K562 (cell line): ENCODE measurements at regions not wholly inside any gene's neighbourhood (a gene's known extent, or its start where the extent isn't known, plus 50 kb on each side); places are given as distances from the start of the nearest gene placed in this dataset.

Source experiments
- ATAC-seq: fragments of 200-7000 bp; cut with Tn5 transposase; 3 replicates; pipeline ENCODE4 v1.9.1; 2020; ENCODE audit warnings: moderate library complexity
- BruUV-seq: library from RNA; stranded (reverse); fragments of 400-500 nt; replicated peaks from 2 replicates; lab custom pipeline; 2021; lab: Mats Ljungman, UMichigan
- CTCF ChIA-PET: fragments of 300-600 bp; formaldehyde crosslinking; extraction: SDS; loops from one replicate; lab custom pipeline; 2021; ENCODE audit warnings: low intra/inter-chr PET ratio; lab: Yijun Ruan, JAX
- POLR2A ChIA-PET: fragments of 300-600, 350-650 bp; sonication (Branson Sonifier 250); formaldehyde crosslinking; extraction: SDS; loops from one replicate; lab custom pipeline; 2021; ENCODE audit warnings: antibody characterized with exemption, inconsistent platforms; lab: Yijun Ruan, JAX
- DNase-seq, 4 experiments: peaks; one replicate each; pipeline versions ENCODE4 v3.0.0 to v3.0.0-alpha.2; 2011 to 2018; ENCODE audit warnings: low spot score in 3 of 4, mixed read lengths in 3 of 4; ENCODE audit errors: extremely low read depth in 1 of 4
- FAIRE-seq: peaks from 2 replicates; lab custom pipeline; 2011; peaks lifted over from hg19 to GRCh38; lab: Jason Lieb, UNC
- H2AFZ ChIP-seq: 2 replicates; pipeline ENCODE4 v1.6.0; 2011; ENCODE audit warnings: low read depth, low read length, control low read depth, inconsistent platforms
- H3K27ac ChIP-seq: fragments of 200-600 bp; 3 replicates; pipeline ENCODE4 v1.8.0; 2011; ENCODE audit warnings: low read depth, mild to moderate bottlenecking, control low read depth, inconsistent platforms, low read length, moderate library complexity, mixed read lengths; ENCODE audit errors: extremely low read depth
- H3K27me3 ChIP-seq, 2 experiments: fragments of 300-600 bp in 1 of 2; 2 replicates in 1 of 2; 3 replicates in 1 of 2; pipeline versions ENCODE4 v1.6.0 to v1.8.0; 2011; ENCODE audit warnings: inconsistent platforms in 2 of 2, low read length in 2 of 2, mild to moderate bottlenecking in 1 of 2, mixed read lengths in 1 of 2, moderate library complexity in 1 of 2; ENCODE audit not compliant: control insufficient read depth in 2 of 2, insufficient read depth in 2 of 2
- H3K36me3 ChIP-seq: fragments of 300-600 bp; 3 replicates; pipeline ENCODE4 v1.8.0; 2011; ENCODE audit warnings: mild to moderate bottlenecking, low read length, inconsistent platforms; ENCODE audit not compliant: control insufficient read depth, insufficient read depth
- H3K4me1 ChIP-seq, 2 experiments: fragments of 200-600 bp in 1 of 2; replicated peaks in 1 of 2; 2 replicates in 1 of 2; 3 replicates in 1 of 2; pipeline versions ENCODE4 v1.5.1 to v1.8.0; 2011; ENCODE audit warnings: inconsistent platforms in 2 of 2, low read length in 2 of 2, mild to moderate bottlenecking in 1 of 2, mixed read lengths in 1 of 2, moderate library complexity in 1 of 2; ENCODE audit not compliant: control insufficient read depth in 2 of 2, insufficient read depth in 2 of 2
- H3K4me2 ChIP-seq: 2 replicates; pipeline ENCODE4 v1.6.1; 2011; ENCODE audit warnings: low read length, control low read depth, inconsistent platforms, mixed read lengths; ENCODE audit not compliant: insufficient read depth
- H3K4me3 ChIP-seq: fragments of 200-600 bp; sonication (generic), shearing (Covaris generic); 2 replicates; pipeline ENCODE4 v1.5.1; 2016; ENCODE audit warnings: control low read depth, inconsistent platforms
- H3K79me2 ChIP-seq: fragments of 200-600 bp; 3 replicates; pipeline ENCODE4 v1.8.0; 2011; ENCODE audit warnings: low read length, inconsistent platforms; ENCODE audit not compliant: control insufficient read depth, insufficient read depth
- H3K9ac ChIP-seq, 2 experiments: 2 replicates each; pipeline versions ENCODE4 v1.6.0 to v1.6.1; 2011; ENCODE audit warnings: low read depth in 2 of 2, low read length in 2 of 2, control low read depth in 1 of 2, inconsistent platforms in 1 of 2, mild to moderate bottlenecking in 1 of 2, mixed read lengths in 1 of 2; ENCODE audit not compliant: insufficient read depth in 1 of 2
- H3K9me1 ChIP-seq: one replicate; pipeline ENCODE4 v1.6.0; 2011; ENCODE audit warnings: inconsistent platforms, mild to moderate bottlenecking, low read length, moderate library complexity; ENCODE audit not compliant: control insufficient read depth, insufficient read depth
- H3K9me3 ChIP-seq: replicated peaks from 2 replicates; pipeline ENCODE4 v1.5.1; 2011; ENCODE audit warnings: low read depth, low read length, inconsistent platforms; ENCODE audit not compliant: control insufficient read depth, insufficient read depth
- H4K20me1 ChIP-seq: replicated peaks from 2 replicates; pipeline ENCODE4 v1.6.1; 2011; ENCODE audit warnings: low read length, inconsistent platforms, mixed read lengths; ENCODE audit not compliant: control insufficient read depth, insufficient read depth
- BRD9 ChIP-seq: fragments of 450-650 bp; IDR thresholded peaks from 2 replicates; pipeline ENCODE4 v1.6.1; 2018; ENCODE audit warnings: low read depth; ENCODE audit not compliant: partially characterized antibody
- MEF2D ChIP-seq: conservative IDR thresholded peaks from 2 replicates; pipeline ENCODE4 v1.6.1; 2016; ENCODE audit warnings: low read depth, missing genetic modification characterization, missing compliant biosample characterization
- MYBL2 ChIP-seq, 2 experiments: fragments of 450-650 bp in 1 of 2; sonication (generic) in 1 of 2; formaldehyde crosslinking in 1 of 2; IDR thresholded peaks; 2 replicates each; pipeline versions ENCODE4 v1.6.1 to v1.8.1; 2017 to 2022; ENCODE audit warnings: borderline replicate concordance in 1 of 2, inconsistent platforms in 1 of 2, low read depth in 1 of 2, mild to moderate bottlenecking in 1 of 2, missing genetic modification reagents in 1 of 2, moderate library complexity in 1 of 2
- NR3C1 ChIP-seq: sonication (generic); formaldehyde crosslinking; IDR thresholded peaks from 2 replicates; pipeline ENCODE4 v1.8.1; 2022; ENCODE audit warnings: missing genetic modification reagents
- PHF8 ChIP-seq: fragments of 200-600 bp; sonication (generic); IDR thresholded peaks from 2 replicates; pipeline ENCODE4 v1.6.1; 2012; ENCODE audit warnings: mixed run types, mild to moderate bottlenecking, inconsistent platforms, low read length, moderate library complexity, borderline replicate concordance
- RBFOX2 ChIP-seq: fragments of 200-400 bp; formaldehyde crosslinking; IDR thresholded peaks from 2 replicates; pipeline ENCODE4 v1.6.1; 2017; ENCODE audit warnings: low read depth, mild to moderate bottlenecking, low read length, moderate library complexity
- TCF7L2 ChIP-seq: fragments of 150-350 bp; IDR thresholded peaks from 2 replicates; pipeline ENCODE4 v1.6.1; 2016; ENCODE audit warnings: low read depth, mild to moderate bottlenecking, low read length, moderate library complexity
- YBX1 ChIP-seq: fragments of 450-650 bp; IDR thresholded peaks from 2 replicates; pipeline ENCODE4 v1.7.1; 2016; ENCODE audit warnings: mild to moderate bottlenecking
- ZNF232 ChIP-seq: sonication (generic); formaldehyde crosslinking; IDR thresholded peaks from 2 replicates; pipeline ENCODE4 v1.8.0; 2022; ENCODE audit warnings: mild to moderate bottlenecking, missing genetic modification reagents
- WGBS: fragments of 100-300 bp; shearing (Covaris generic); methylation state at CpG from one replicate; pipeline ENCODE4 v1.1.6; 2016; ENCODE audit warnings: low coverage, mixed read lengths; ENCODE audit not compliant: insufficient coverage; ENCODE audit errors: missing lambda C conversion rate; 5-methylcytosine and 5-hydroxymethylcytosine counted together
- in situ Hi-C: fragments of 300-500 bp; cut with MboI; formaldehyde crosslinking; loops from 4 replicates; pipeline ENCODE4 v1.15.0; 2018; ENCODE audit warnings: inconsistent platforms, mixed read lengths
- intact Hi-C: fragments of 100-400 bp; cut with micrococcal nuclease; formaldehyde crosslinking; loops from 2 replicates; pipeline ENCODE4 v1.14.2; 2022
- TF ChIP-seq, protein P1 (sequence below): sonication (generic); formaldehyde crosslinking; IDR thresholded peaks from 2 replicates; pipeline ENCODE4 v1.8.0; 2022; ENCODE audit warnings: missing genetic modification reagents, mild to moderate bottlenecking, borderline replicate concordance
- TF ChIP-seq, protein P2 (sequence below): fragments of 450-650 bp; formaldehyde crosslinking; IDR thresholded peaks from 2 replicates; pipeline ENCODE4 v1.4.0; 2022; ENCODE audit warnings: missing genetic modification characterization
- TF ChIP-seq, protein P3 (sequence below): fragments of 200-800 bp; sonication (Bioruptor generic); IDR thresholded peaks from 2 replicates; pipeline ENCODE4 v1.6.1; 2017; ENCODE audit warnings: missing genetic modification characterization, missing compliant biosample characterization

DNA sequence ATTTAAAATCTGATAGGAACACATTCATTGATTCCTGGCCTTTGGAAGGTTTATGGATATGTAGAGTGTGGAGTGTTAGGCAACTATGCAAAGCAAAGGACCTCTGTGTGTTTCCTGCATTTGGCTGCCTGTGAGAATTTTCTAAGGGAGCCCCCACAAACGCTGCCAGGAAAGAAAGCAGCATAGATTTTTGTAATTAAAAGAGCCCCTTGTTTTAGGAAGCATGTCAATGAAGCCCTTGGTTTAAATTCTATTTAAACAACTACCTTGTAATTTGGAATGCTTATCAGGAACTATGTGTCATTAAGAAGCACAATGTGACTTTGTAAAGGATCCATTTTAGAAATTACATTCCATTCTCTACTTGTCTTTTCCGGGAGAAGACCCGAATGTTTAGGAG lies 742.5 kb downstream of the NXPH1 start:
- H3K79me2 ChIP-seq = no peaks in the 10 kb centered on the region
- no peak overlapping the region for H3K4me3 ChIP-seq
- no peaks in the 10 kb centered on the region; the same call in 1 of the 2 replicates for H3K9me3 ChIP-seq
- FAIRE-seq (no peak), ATAC-seq (no peak), DNase-seq (no peak)
- H2AFZ ChIP-seq = no peak overlapping the region
- BruUV-seq = no TSS peak
- no peaks in the 10 kb centered on the region for H4K20me1 ChIP-seq
- intact Hi-C loops = no loop called here
- H3K27ac ChIP-seq = no peak overlapping the region
- in situ Hi-C loops = no loop called here
- no peaks in the 10 kb centered on the region for H3K4me1 ChIP-seq
- H3K9me1 ChIP-seq = no peaks in the 10 kb centered on the region
- WGBS = 0% methylated on average over 3 of the region's 3 CpGs
- no peak overlapping the region for H3K9ac ChIP-seq
- no peaks in the 10 kb centered on the region for H3K36me3 ChIP-seq
- POLR2A ChIA-PET = no interaction called here
- H3K4me2 ChIP-seq = no peak overlapping the region
- CTCF ChIA-PET = no interaction called here
- no peaks in the 10 kb centered on the region for H3K27me3 ChIP-seq
- TF ChIP-seq, protein P1, sequence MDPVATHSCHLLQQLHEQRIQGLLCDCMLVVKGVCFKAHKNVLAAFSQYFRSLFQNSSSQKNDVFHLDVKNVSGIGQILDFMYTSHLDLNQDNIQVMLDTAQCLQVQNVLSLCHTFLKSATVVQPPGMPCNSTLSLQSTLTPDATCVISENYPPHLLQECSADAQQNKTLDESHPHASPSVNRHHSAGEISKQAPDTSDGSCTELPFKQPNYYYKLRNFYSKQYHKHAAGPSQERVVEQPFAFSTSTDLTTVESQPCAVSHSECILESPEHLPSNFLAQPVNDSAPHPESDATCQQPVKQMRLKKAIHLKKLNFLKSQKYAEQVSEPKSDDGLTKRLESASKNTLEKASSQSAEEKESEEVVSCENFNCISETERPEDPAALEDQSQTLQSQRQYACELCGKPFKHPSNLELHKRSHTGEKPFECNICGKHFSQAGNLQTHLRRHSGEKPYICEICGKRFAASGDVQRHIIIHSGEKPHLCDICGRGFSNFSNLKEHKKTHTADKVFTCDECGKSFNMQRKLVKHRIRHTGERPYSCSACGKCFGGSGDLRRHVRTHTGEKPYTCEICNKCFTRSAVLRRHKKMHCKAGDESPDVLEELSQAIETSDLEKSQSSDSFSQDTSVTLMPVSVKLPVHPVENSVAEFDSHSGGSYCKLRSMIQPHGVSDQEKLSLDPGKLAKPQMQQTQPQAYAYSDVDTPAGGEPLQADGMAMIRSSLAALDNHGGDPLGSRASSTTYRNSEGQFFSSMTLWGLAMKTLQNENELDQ = no peak
- no peak for TF ChIP-seq MYBL2 (IDR thresholded peaks at IDR 0.05; ENCODE audit: low read depth)
- TF ChIP-seq MYBL2 (CRISPR knock-in tag; IDR thresholded peaks at IDR 0.05; ENCODE audit: borderline replicate concordance) = no peak
- TF ChIP-seq, protein P2, sequence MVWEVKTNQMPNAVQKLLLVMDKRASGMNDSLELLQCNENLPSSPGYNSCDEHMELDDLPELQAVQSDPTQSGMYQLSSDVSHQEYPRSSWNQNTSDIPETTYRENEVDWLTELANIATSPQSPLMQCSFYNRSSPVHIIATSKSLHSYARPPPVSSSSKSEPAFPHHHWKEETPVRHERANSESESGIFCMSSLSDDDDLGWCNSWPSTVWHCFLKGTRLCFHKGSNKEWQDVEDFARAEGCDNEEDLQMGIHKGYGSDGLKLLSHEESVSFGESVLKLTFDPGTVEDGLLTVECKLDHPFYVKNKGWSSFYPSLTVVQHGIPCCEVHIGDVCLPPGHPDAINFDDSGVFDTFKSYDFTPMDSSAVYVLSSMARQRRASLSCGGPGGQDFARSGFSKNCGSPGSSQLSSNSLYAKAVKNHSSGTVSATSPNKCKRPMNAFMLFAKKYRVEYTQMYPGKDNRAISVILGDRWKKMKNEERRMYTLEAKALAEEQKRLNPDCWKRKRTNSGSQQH (CRISPR knock-in tag) = no peak
- no peak for TF ChIP-seq ZNF232 (CRISPR knock-in tag)
- TF ChIP-seq, protein P3, sequence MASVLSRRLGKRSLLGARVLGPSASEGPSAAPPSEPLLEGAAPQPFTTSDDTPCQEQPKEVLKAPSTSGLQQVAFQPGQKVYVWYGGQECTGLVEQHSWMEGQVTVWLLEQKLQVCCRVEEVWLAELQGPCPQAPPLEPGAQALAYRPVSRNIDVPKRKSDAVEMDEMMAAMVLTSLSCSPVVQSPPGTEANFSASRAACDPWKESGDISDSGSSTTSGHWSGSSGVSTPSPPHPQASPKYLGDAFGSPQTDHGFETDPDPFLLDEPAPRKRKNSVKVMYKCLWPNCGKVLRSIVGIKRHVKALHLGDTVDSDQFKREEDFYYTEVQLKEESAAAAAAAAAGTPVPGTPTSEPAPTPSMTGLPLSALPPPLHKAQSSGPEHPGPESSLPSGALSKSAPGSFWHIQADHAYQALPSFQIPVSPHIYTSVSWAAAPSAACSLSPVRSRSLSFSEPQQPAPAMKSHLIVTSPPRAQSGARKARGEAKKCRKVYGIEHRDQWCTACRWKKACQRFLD = no peak
- no peak for TF ChIP-seq PHF8
- TF ChIP-seq YBX1 = no peak
- no peak for TF ChIP-seq MEF2D (tag)
- TF ChIP-seq BRD9 = no peak
- no peak for TF ChIP-seq NR3C1 (CRISPR knock-in tag)
- no peak for TF ChIP-seq TCF7L2
- no peak for TF ChIP-seq RBFOX2
